Stimulated activated CD8-positive, alpha-beta memory T cell treated with anti-CD3 and anti-CD28 coated beads, Interleukin-7, amount 100 ng/mL, for 48 hours (primary cell): ENCODE measurements at regions not wholly inside any gene's neighbourhood (a gene's known extent, or its start where the extent isn't known, plus 50 kb on each side); places are given as distances from the start of the nearest gene placed in this dataset.
"Not testable (repeated sequence)": the region's sequence is repeated elsewhere in the genome, so short reads cannot be mapped to it uniquely, and the experiment has no call there.

Experiments
- DNase-seq, 2 donors: peaks; one replicate each; pipeline ENCODE4 v3.0.0-alpha.2; 2020; ENCODE audit warnings: low read depth in 1 of 2; ENCODE audit errors: extremely low read depth in 1 of 2

DNA sequence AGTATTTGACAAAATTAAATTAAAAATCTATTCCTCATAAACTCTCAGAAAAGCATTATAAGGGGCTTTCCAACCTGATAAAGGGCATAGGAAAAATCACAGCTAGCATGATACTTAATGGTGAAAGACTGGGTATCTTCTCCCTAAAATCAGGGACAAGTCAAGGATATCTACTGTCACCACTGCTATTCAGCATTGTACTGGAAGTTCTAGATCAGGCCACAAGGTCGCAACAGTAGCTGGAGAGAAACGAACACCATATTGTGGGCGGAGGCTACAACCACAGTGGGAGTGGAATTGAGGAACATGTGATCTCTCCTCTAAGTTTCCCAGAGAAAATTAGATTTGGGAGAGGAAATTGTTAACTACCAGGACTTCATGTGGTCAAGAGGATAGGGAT, 70.0 kb upstream of the NAMPT start:
- no peak for DNase-seq

DNA sequence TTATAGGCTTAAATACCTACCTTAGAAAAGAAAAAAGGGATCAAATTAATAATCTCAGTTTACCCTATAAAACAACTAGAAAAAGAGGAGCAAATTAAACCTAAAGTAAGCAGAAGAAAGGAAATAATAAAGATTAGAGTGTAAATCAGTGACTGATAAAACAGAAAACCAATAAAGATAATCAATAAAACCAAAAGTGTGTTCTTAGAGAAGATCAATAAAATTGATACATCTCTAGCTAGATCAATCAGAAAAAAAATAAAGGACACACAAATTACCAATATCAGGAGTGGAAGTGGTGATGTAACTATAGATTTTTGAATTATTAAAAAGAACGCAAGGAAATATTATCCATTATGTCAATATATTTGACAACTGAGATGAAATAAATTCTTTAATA, 69.2 kb upstream of the NAMPT start:
- DNase-seq, result no peak

DNA sequence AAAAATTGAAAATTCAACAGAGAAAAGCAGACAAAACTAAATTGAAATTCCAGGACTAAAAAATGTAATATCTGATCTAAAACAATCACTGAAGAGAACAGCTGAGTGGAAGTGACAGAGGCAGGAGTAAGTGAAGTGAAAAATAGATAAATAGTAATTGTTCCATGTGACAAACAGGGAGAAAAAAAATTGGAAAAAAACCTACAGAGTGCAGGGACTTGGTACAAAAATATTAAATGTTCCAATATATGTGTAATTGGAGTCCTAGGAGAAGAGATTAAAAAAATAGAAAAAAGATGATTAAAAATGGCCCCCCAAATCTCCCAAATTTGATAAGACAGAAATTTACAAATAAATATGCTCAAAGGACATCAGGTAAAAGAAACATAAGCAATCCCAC, 63.4 kb upstream of the NAMPT start:
- no peak for DNase-seq

DNA sequence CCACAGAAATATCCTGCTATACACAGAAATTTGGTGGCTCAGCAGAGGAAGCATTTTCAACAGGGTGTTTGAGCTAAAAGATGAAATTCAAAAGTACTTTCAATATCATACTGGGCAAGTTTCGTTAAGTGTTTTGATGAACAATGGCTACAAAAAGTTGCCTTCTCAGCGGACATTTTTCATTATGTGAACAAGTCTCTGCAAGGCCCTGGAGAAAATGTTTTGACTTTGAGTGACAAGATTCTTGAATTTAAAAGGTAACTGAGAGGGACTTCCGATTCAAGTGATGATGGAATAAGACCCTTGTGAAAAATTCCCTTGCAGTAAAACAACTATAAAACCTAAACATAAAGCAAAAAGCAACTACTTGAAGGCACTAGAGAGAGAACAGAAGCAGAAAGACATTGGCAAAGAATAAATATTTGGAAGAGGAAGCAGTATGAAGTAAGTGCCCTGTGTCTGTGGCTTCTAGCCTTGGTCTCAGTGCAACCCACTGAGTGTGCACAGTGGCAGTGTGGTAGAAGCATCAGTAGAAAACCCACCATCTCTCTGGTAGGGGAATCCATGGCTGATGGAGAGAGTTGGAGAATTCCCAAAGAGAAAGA, 62.5 kb upstream of the NAMPT start:
- DNase-seq, result no peak

DNA sequence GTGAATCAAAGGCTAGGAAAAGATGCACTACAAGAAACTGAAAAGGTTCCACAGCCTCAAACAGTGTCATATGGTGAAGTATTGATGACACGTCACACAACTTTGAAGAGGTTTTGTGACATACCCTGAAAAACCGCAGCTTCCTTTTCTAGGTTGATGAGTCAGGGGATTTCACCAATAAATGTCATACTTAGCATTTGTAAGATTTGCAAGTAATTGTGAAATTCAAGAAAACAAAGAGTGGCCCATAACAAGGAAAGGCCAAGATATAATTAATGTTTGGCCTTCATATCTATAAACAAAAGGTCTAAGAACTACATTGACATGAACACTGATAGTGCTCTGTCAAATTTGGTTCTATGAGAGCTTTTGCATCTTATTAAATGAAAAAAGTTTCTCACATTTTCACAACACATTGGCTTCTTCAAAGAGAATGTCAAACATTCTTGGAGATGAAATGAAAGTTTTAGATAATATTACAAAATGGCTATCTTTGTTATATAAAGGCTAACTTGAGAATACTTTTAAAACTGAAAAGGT, 62.0 kb upstream of the NAMPT start:
- no peak for DNase-seq

DNA sequence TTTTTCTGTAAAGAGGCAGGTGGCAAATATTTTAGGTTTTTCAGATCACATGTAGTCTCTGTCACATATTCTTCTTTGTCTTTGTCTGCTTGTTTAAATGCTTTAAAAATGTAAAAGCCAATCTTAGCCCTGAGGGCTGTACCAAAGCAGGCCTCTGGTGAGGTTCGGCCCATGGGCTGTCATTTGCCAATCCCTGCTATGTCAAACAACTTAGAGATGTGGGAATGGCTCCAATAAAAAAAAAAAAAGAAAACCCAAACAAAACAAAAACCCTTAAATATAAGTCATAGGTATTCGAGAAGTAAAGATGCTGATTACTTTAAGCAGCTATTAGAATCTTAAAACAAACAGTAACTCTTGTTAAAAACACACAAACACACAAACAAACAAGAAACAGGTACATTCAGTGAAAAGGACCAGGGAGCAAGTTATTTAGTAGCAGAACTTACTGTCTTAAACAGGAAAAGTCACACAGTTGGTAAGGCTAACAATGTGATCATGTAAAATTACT, 61.4 kb upstream of the NAMPT start:
- no peak for DNase-seq

DNA sequence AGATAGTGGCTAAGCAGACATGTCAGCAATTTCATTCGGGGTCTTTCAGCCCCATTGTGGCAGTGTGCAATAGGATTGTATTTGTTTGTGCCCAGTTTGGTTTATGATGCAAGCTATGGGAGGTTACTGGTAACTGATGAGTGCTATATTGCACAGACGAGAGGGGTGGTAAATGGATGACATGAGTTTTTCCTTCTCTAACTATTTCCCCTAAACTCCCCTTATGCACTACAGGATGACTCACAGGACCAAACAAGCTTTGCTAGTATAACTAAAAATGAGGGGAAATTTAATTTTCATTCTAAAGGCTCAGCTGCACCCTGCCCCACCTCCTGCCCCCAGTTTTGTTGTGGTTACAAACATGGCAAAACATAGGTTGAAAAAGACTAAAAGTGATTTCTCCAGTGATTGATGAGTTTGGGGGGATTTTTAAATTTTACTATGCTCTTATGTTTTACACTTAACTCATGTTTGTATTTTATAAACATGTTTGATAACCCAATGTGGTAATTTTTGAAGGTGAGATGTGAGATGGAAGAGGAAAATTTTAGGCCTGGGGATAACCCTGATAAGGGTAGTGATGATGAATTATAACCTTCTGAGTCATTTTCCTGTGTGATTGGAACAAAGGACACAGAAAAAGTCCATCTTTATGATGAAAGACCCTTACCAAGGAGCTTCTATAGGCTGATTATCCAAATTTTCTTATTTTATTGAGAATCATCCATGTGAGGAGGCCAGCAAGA, 60.8 kb upstream of the NAMPT start:
- DNase-seq, result peak; percentile 28 to 48

DNA sequence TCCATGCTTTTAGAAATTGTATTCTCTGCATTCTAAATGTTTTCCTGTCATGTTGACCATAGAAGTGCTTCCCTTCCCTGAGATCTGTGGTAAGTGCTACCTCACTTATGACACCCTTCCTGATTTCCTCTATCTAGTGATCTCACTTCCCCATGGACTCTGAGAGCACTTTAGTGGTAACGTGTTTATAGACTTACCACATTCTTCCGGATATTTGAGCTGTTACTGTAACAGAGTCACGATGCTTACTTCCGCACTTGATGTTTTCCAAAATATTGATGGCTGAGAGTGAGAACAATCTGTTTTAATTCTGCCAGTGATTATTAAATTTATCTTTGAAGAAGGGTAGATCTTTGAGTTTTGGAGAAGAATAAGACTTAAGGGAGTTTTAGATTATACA, 60.1 kb upstream of the NAMPT start:
- DNase-seq, result no peak

DNA sequence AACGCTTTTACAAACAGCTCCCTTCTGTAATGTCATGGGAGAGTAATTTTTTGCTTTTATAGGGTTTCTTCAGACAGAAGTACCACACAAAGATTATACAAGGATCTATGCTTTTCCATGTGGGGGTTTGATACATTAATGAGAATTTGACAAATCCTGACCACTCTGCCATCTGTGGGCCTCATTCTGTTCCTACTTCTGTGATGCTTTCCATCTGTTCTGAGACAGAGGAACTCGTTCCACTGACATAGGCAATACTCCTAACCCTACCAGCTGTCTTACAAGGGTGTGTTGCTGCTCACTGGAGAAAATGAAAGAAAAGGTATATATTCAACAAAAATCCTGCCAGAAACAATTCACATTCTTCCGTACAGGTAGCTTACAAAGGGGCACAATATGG, 59.4 kb upstream of the NAMPT start:
- no peak for DNase-seq

DNA sequence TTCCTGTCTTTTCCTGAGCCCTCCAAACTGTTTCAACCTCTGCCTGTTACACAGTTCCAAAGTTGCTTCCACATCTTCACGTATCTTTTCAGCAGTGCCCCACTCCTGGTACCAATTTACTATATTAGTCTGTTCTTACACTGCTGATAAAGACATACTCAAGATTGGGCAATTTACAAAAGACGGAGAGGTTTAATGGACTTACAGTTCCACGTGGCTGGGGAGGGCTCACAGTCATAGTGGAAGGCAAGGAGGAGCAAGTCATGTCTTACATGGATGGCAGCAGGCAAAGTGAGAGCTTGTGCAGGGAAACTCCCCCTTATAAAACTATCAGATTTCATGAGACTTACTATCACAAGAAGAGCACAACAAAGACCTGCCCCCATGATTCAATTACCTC, 57.3 kb upstream of the NAMPT start:
- not testable (repeated sequence) for DNase-seq

DNA sequence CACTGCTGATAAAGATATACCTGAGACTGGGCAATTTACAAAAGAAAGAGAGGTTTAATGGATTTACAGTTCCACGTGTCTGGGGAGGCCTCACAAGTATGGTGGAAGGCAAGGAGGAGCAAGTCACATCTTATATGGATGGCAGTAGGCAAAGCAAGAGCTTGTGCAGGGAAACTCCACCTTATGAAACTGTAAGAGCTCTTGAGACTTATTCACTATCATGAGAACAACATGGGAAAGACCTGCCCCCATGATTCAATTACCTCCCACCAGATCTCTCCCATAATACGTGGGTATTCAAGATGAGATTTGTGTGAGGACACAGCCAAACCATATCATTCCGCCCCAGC, 55.4 kb upstream of the NAMPT start:
- not testable (repeated sequence) for DNase-seq

DNA sequence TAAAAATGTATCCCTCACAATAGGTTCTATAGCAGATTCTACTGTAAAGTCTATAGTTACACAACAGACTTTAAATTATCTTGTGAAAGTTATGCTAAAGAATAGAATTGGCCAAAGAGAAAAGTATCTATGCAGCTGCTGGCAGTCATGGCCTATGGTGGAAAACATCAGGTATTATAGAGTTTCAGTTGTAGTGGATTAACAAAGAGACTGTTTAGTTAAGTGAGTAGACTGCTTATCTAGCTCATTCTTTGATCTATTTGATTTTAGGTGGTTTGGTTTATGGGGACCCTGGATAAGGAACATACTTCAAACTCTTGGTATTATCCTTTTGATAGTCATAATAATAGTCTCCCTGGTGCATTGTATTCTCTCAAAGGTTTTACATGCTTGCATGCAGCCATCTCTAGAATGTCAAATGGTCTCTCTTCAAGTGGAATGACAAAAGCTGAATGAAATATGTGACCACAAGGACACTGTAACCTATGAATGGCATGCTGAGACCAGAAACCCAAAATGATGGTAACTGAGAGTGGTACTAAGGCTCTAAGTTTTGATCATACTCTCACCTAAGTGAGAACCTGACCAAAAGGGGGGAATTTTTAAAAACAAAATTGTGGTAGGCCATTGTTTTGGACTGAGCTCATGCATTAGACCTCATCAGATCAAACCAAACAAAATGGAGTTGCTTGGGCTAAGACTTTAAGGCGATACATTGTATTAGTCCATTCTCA, 54.9 kb upstream of the NAMPT start:
- DNase-seq, result no peak

DNA sequence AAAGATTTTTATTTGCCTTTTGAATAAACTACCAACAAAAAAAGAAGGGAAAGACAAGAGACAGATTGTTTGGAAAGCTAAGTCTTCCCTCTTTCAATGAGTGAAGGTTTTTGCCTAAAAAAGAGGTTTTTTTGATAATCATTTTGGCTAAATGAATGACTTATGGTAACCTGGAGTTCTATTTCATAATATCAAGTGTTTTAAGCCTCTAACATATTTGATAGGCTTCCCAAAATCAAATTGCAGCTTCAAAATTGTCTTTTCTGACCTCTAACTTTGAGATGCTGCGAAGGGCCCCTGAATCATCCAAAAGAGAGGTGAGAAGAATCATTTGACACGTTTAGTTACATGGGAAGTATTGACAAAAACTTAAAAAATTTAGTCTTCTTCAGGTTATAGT, 53.0 kb upstream of the NAMPT start:
- no peak for DNase-seq

DNA sequence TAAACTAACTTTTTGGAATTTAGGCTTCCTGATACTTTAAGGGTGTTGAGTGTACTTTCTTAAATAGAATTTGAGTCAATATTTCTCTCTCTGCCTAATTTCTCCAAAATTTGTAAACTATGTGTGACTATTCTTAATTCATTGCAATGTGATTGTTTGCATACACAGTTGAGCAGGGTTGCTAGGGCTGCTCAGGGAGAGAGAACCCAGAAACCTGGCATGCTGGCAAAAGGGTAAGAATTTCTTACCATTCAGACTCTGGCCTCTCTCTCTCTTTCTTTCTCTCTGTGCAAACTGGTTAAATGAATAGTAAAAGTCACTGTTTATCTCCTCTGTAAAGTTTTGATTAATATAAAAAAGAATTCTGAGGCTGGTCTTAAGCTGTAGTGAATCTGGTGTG, 51.0 kb upstream of the NAMPT start:
- DNase-seq, result no peak
